GM23248 (cell line): ENCODE measurements at regions not wholly inside any gene's neighbourhood (a gene's known extent, or its start where the extent isn't known, plus 50 kb on each side); places are given as distances from the start of the nearest gene placed in this dataset.
"Not testable (repeated sequence)": the region's sequence is repeated elsewhere in the genome, so short reads cannot be mapped to it uniquely, and the experiment has no call there.

ENCODE experiments used
- EZH2 ChIP-seq: fragments of 200-600 bp; sonication (generic); IDR thresholded peaks from 2 replicates; pipeline ENCODE4 v1.6.1; 2018; ENCODE audit warnings: antibody characterized with exemption, mild to moderate bottlenecking; ENCODE audit not compliant: insufficient read depth, poor library complexity, severe bottlenecking
- EZH2phosphoT487 ChIP-seq: fragments of 200-600 bp; sonication (generic); IDR thresholded peaks from 2 replicates; pipeline ENCODE4 v1.6.1; 2018; ENCODE audit warnings: antibody characterized with exemption, moderate library complexity, mild to moderate bottlenecking, low read depth; ENCODE audit not compliant: insufficient read depth

DNA sequence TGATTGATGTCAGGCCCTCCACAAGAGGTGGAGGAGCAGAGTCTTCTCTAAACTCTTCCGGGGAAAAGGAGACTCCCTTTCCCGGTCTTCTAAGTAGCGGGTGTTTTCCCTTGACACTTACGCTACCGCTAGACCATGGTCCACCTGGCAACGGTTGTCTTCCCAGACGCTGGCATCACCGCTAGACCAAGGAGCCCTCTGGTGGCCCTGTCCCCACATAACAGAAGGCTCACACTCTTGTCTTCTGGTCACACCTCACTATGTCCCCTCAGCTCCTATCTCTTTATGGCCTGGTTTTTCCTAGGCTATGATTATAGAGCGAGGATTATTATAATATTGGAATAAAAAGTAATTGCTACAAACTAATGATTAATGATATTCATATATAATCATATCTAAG, 532.5 kb upstream of the SYNCRIP start:
- TF ChIP-seq EZH2, EZH2phosphoT487: not testable (repeated sequence)
